GM21825 (cell line): ENCODE measurements at regions not wholly inside any gene's neighbourhood (a gene's known extent, or its start where the extent isn't known, plus 50 kb on each side); places are given as distances from the start of the nearest gene placed in this dataset.
"Not testable (repeated sequence)": the region's sequence is repeated elsewhere in the genome, so short reads cannot be mapped to it uniquely, and the experiment has no call there.

Experiments used
- ATAC-seq: cut with Tn5 transposase; IDR thresholded peaks from one replicate; pipeline ENCODE4 v1.9.1; 2021; ENCODE audit warnings: mild to moderate bottlenecking, moderate library complexity; ENCODE audit not compliant: unreplicated experiment

DNA sequence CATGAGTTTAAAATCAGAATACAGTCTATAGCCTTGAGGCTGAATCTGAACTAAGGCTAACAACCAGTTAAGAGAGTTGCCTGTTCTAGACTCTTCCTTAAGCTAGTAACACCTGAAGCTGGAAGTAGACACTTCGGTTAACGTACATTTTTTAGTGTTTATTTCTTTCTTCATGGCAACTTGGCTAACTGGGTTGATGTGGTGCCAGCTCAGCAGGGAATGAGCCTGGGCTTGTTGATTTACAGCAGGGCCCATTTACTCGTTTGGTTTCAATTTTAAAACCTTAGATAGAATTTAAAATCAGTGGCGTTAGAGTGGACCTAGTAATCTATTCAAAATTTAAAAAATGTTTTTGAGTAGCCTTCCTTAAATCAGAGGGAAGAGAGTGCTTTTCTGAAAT is 137.6 kb upstream of the ESX1 start:
- no peak for ATAC-seq

- no peak for ATAC-seq
Measured at GRCh38 chrX:104391906-104392305, 137.2 kb upstream of the ESX1 start.

GRCh38 chrX:104376937-104377336 is 122.2 kb upstream of the ESX1 start:
- ATAC-seq = no peak

GRCh38 chrX:104372547-104372946 is 117.8 kb upstream of the ESX1 start:
- no peak for ATAC-seq

- ATAC-seq = no peak
Measured at GRCh38 chrX:104370089-104370488, 115.4 kb upstream of the ESX1 start.

DNA sequence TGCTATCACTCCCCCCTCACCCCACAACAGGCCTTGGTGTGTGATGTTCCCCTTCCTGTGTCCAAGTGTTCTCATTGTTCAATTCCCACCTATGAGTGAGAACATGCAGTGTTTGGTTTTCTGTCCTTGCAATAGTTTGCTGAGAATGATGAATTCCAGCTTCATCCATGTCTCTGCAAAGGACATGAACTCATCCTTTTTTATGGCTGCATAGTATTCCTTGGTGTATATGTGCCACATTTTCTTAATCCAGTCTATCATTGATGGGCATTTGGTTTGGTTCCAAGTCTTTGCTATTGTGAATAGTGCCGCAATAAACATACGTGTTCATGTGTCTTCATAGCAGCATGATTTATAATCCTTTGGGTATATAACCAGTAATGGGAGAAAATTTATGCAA is 106.0 kb upstream of the ESX1 start:
- ATAC-seq = not testable (repeated sequence)

- no peak for ATAC-seq
Measured at GRCh38 chrX:104359124-104359523, 104.4 kb upstream of the ESX1 start.

GRCh38 chrX:104351173-104351769 is 96.5 kb upstream of the ESX1 start:
- ATAC-seq = no peak

GRCh38 chrX:104347860-104348259 is 93.1 kb upstream of the ESX1 start:
- ATAC-seq = no peak

GRCh38 chrX:104343428-104344129 is 88.8 kb upstream of the ESX1 start:
- ATAC-seq = peak; percentile 80

GRCh38 chrX:104342065-104342464 is 87.3 kb upstream of the ESX1 start:
- no peak for ATAC-seq

GRCh38 chrX:104335756-104336155 is 81.0 kb upstream of the ESX1 start:
- ATAC-seq = no peak

- no peak for ATAC-seq
Measured at GRCh38 chrX:104334971-104335370, 80.2 kb upstream of the ESX1 start.

GRCh38 chrX:104330966-104331365 is 76.2 kb upstream of the ESX1 start:
- no peak for ATAC-seq

- no peak for ATAC-seq
Measured at GRCh38 chrX:104329731-104330130, 75.0 kb upstream of the ESX1 start.

GRCh38 chrX:104325213-104325585 is 70.5 kb upstream of the ESX1 start:
- ATAC-seq = no peak

- no peak for ATAC-seq
Measured at GRCh38 chrX:104324461-104325212, 69.9 kb upstream of the ESX1 start.

DNA sequence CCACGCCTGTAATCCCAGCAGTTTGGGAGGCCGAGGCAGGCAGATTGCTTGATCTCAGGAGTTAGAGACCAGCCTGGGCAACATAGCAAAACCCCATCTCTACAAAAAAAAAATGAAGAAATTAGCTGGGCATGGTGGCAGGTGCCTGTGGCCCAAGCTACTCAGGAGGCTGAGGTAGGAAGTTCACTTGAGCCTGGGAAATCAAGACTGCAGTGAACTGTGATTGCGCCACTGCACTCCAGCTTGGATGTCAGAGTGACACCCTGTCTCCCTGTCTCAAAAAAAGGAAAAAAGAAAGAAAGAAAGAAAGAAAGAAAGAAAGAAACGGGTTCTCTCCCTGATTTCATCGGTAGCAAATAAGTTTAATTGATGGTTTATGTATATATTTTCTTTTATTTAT is 64.6 kb upstream of the ESX1 start:
- ATAC-seq = no peak

DNA sequence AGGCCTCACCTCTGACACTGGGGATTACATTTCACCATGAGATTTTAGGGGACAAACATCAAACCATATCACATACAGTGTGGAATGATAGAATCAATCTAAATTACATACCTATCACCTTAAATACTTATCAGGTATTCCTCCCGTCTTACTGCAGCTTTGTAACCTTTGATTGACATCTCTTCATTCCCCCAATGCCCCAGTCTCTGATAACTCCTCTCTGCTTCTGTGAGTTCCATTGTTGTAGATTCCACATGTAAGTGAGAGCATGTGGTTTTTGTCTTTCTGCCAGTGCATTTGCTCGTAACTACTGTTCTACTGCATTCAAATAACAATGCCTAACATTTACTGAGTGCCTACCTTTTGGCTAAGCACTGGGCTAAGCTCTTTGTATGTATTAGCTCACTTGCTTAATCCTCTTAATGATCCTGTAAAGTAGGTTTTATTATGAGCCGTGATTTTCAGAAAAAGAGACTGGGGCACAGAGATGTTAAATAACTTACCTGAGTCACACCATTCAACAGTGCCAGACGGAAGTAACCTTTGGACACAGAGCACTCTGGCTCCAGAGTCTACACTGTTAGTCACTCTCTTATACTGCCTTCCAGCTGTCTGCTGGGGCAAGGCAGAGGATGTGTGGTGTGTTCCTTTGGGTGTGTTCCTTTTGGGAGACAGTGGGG is 63.7 kb upstream of the ESX1 start:
- ATAC-seq = no peak

DNA sequence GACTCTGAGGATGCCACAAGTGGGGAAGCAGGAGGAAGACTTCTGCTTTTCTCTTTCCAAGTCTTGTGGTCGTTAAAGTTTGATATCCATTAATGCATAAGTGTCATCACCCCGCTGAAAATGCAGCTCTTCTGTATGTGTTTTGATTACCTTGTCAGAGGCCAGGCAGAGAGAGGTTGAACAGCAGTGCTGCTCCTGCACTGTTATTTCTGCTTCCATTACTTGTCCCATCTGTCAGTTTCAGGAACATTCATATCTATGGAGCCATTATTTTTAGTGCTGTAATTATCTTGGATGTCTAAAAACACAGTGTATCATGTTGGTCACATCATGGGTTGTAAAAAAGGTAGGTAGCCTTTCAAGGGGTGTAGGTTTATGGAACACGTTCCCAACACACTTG is 62.0 kb upstream of the ESX1 start:
- ATAC-seq = no peak

DNA sequence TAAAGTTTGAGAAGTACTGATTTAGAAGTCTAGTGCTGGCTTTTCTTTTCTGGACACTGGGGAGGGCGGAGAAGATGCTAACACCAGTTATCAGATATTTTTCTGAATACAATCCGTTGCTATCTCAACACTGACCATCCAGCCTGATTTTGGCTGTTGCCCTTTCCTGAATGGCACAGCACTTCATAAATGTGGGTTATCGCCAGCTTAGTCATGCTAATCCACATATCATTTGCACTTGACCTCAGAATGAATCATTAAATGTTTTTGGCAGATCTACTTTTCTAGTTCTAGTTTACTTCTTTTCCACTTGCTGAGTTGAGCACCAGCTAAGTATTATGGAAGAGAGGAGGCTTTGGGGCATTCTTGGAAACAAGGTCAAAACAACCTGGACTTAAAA is 60.8 kb upstream of the ESX1 start:
- no peak for ATAC-seq
